Stimulated activated CD4-positive, alpha-beta T cell treated with anti-CD3 and anti-CD28 coated beads, Interleukin-1b, Interleukin-23, amount 100 ng/mL, for 1 hour (primary cell): ENCODE measurements at regions not wholly inside any gene's neighbourhood (a gene's known extent, or its start where the extent isn't known, plus 50 kb on each side); places are given as distances from the start of the nearest gene placed in this dataset.

Experiments used
- DNase-seq, 2 donors: peaks; one replicate each; pipeline ENCODE4 v3.0.0-alpha.2; 2020; ENCODE audit warnings: low read depth in 2 of 2

- DNase-seq, result no peak
Observed at GRCh38 chr6:25038300-25038699, 102.5 kb upstream of the RIPOR2 start.

DNA sequence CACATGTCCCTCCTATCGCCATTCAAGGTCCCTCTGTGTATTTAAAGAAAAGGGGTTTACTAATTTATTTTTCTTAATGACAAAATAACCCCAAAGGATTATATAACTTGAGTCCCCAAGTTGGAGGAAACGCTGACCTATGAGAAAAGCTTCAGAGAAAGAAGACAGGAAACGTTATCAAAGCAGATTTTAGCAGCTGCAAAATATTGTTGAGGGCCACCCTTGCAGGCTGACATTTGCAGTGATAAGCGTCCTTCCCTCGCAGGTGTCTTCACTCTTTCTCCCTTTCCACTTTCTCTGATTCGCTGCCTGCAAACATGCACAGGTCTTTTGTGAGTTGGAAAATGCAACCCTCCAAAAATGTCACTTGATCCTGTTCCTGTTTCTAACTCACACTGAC lies 103.2 kb upstream of the RIPOR2 start:
- DNase-seq, result no peak

GRCh38 chr6:25041485-25042035 lies 105.8 kb upstream of the RIPOR2 start:
- no peak for DNase-seq

DNA sequence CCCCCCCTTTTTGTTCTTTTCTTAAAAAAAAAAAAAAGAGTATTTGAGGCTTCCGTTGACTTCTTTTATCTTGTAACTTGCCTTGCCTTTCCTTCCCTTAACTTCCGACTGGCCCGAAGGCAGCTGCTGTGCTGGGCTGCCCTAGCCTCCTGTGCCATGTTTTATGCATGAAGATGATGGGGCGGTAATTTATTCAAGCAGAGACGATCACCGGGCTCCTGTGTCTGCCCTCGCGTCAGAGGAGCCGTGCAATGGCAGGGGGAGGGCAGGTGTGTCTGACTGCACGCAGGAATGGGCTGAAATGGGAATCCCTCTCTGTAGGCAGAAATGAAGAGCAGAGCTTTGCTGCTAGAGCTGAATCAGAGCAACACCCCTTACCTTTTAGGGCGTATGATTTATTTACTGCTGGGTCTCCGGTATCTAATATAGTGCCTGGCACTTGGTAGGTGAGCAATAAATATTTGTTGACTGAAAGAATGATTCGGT lies 106.3 kb upstream of the RIPOR2 start:
- DNase-seq, result no peak

DNA sequence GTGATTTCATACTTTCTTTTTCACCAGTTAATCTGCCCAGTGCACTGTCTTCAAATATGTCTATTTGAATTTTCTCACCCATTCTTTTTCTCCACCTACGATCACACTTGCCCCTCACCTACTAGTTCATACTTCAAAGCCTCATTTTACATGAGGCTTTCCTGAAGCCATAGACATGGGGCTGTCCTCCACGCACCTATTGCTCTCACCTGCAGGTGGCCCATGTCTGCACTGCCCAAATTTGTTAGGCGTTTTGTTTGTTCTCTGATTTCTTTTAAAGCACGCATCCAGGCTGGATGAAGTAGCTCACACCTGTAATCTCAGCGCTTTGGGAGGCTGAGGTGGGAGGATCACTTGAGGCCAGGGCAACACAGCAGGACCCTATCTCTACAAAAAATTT lies 106.8 kb upstream of the RIPOR2 start:
- no peak for DNase-seq

DNA sequence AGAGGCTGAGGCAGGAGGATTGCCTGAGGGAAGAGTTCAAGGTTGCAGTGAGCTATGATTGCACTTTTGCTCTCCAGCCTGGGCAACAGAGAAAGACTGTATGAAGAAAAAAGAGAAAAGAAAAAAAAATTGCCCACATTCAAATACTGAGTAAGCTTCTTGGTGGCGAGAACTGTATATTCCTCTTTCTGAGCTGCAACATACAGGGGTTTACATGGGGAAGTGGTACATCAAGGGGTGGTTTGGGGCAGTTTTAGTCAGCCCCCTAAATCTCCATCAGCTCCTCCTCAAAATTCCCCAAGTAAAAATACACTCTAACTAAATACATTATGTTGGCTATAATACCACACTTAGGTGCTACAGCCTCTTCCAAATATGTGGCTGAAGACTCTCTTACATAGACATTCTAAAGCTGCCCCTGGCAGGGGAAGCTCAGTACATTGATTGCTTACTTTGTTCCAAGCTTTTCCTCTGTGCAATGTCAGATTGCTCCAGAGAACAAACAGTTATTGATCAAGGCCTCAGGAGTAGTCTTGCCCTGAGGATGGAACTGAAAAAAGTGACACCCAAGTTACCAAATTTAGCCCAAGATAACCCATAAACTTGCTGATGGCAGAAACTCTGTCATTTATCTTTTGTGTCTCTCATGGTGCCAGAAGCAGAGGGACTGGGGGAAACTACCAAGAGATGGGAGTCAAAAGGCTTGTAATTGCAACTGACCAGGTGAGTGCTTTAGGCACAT lies 107.4 kb upstream of the RIPOR2 start:
- DNase-seq, result no peak

- no peak for DNase-seq
Observed at GRCh38 chr6:25043892-25044291, 108.1 kb upstream of the RIPOR2 start.

DNA sequence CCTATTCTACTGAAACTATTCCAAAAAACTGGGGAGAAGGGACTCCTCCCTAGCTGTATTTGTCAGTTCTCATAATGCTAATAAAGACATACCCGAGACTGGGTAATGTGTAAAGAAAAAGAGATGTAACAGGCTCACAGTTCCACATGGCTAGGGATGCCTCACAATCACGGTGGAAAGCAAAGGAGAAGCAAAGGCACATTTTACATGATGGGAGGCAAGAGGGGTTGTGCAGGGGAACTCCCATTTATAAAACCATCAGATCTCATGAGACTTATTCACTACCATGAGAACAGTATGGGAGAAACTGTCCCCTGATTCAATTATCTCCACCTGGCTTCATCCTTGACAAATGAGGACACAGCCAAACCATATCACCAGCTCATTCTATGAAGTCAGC lies 111.2 kb upstream of the RIPOR2 start:
- no peak for DNase-seq

DNA sequence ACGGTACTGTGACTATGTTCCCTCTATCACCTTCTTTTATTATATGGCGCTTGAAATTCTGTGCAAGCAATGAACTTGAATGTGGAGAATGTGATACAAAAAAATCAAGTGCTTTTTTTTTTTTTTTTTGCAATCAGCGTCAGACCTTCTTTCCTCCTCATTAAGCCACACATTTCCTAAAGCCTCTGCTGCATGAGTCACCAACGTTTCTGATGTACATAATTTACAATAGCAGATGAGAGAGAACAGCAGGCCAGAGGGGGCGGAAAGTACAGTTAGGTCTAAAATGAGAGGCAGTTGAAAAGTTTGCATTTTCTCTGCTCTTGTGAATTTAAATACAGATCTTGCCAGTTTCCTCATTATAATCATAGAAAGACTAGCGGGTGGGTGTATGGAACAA lies 114.6 kb upstream of the RIPOR2 start:
- peak in 1 of 2 donors; percentile 32 for DNase-seq

DNA sequence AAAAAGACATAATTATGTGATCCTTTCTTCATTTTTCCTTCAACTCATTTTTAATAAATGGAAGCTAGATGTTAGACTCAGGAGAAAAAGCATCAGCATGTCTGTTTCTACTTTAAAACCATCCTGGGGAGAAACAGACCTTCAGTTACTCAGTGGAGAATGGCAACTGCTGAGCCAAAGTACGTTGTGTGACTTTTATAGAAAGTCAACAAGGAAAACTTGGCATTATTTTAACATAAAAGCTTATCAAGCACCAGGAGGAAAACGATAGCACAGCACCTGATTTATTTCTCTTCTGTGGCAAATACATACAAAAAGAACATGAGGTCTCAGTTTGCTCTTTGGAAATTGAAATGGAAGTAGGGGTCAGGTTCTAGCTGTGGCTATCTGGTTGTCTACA lies 115.3 kb upstream of the RIPOR2 start:
- DNase-seq, result no peak

DNA sequence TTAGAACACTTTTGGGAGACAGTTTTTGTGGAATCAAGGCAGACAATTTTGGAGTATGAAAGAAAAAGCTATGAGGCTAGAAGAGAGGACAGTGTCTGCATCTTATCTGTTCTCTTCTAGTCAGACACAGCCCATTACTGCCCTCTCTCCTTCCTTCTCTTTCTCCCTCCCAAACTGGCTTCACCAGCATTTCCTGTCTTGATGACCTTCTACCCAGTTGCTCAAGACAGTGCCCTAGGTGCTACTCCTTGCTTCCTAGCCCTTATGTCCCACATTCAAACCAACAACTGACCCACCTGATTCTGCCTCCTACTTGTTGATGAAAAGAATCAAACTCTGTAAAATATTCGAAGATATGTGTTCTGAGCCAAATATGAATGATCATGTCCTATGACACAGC lies 116.4 kb upstream of the RIPOR2 start:
- DNase-seq, result no peak

DNA sequence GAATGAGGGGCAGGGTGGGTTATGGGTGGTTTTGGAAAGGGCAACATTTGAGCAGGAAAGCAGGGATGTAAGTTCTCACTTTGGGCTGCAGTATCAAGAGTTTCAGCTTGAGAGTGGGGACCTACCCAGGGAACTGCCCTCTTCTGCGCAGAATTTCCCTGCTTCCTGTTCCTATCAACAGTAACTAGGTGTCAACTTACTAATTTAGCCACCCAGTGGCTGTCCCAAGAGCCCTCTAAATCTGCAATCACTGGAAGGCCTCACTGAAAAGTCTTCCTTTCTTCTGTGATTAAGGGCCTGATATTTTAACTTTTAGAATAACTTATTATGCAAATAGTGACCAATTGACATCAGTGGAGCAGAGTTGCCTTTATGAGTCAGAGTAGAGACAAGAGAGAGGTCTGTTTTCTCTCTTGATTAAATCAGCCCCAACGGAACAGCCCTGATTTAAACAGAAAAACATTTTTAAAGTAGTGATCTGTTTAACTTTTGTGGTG lies 118.2 kb upstream of the RIPOR2 start:
- DNase-seq, result no peak

DNA sequence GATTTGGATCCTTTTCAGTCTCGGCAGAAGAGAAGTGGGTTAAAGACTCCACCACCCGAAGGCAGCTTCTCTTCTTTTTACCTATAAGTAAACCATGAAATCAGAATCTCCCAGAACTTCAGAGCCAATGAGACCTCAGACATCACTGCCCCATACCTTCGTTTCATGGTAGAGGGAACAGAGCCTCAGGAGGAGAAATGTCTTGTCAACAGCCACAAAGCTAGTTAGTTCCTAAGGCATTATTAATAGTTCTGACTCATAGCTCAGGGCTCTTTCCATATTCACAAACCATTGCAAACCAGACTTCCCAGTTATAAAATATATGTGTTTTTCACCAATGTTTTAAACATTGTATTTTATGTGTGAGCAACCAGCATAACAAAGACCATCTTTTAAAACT lies 118.7 kb upstream of the RIPOR2 start:
- no peak for DNase-seq

DNA sequence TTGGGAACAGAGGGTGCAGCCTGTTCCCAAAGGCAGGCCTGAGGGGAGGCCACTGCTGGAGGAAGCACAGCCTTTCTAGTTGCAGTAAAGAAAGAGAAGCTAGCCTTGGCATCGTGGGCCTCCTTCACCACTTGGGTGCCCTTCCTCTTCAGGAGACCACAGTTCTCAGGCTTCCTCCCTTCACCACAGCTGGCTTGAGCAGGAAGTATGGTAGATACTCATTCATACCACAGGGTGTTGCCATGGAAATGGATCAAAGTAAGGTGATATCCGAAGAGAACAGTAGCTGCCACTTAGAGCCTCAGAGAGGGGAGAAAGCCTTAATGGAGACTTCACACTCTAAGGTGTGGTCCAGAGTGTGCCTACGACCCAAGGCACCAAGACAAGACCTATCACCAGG lies 120.4 kb upstream of the RIPOR2 start:
- no peak for DNase-seq

DNA sequence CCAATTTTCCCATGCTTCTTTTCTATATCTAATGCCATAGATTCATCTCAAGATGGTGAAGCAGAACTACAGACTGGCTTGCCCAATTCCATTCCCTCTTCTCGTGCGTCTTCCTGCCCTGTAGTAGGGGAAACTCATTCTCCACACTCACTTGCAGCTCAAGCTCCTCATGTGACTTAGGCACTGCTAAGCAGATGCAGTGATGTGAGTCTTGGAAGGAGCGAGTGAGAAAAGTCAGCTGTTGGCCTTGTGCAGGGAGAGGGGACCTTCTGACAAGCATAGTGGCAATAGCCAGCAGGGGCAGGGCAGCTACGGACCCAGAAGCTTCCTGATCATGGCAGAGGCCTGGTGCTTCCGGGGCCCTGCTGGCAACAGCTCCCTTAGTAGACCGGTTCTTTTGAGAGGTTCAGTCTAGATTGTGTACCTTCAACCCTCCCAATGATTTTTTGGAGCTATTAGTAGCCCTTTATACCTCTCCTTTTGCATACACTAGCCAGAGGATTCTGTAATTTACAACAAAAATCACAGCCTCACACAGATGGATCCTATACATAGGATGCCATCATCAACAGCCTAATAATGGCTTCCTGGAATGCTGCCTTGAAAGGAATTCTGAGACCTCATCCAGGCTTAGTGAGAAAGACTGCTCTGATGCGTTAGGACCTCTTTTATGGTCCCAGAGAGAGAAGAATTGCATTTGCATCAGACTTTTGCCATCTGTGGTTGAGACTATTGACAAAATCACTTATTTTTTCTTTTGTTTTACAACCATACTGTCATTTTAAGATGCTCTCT lies 121.5 kb upstream of the RIPOR2 start:
- no peak for DNase-seq

- no peak for DNase-seq
Observed at GRCh38 chr6:25058441-25058840, 122.7 kb upstream of the RIPOR2 start.

- no peak for DNase-seq
Observed at GRCh38 chr6:25058941-25059340, 123.2 kb upstream of the RIPOR2 start.

- no peak for DNase-seq
Observed at GRCh38 chr6:25060522-25060921, 124.8 kb upstream of the RIPOR2 start.

GRCh38 chr6:25061289-25061936 lies 125.7 kb upstream of the RIPOR2 start:
- no peak for DNase-seq

DNA sequence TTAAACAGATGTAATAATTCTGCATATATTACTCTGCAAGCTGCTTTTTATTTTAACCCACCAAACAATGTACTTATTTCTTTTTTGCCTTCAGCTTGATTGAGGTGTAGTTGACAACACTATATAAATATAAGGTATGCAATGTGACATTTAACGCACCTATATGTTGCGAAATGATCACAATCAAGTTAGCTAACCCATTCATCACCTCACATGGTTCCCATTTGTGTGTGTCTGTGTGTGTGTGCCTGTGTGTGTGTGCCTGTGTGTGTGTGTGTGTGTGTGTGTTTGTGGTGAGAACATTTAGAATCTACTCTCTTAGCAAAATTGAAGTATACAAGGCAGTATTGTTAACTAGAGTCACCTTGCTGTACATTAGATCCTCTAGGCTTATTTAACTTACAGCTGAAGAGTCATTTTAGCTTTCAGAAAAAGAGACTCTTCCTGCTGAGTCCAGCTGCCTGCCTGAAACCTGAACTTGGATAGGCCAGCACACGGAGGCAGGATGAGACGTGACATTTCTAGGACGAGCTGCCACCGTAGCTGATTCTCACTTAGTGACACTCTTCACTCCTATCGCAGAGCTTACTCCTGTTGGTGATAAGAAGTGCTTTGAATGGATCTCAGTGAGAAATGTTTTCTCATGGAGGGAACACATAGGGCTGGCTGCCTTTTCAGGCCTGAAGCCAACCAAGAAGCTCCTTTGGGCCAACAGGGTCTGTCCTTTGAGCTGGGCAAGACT lies 126.5 kb upstream of the RIPOR2 start:
- no peak for DNase-seq

GRCh38 chr6:25064006-25064405 lies 128.2 kb upstream of the RIPOR2 start:
- DNase-seq, result no peak

DNA sequence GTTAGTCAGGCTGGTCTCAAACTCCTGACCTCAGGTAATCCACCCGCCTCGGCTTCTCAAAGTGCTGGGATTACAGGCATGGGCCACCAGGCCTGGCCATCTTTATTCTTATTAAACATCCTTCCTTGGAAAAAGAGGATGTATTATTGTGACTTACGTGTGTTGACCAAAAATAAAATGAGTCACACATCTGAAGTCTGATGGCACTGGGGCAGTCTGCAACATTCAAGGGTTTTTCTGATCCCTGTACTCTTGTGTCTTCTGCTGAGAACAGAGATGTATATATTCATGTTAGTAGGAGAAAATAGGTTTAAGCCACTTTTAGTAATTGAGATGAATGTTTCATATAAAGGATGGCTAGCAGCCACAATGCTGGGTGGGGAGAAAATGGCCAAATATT lies 129.9 kb upstream of the RIPOR2 start:
- DNase-seq, result no peak
